Pancreas (tissue), 10 donors: ENCODE measurements at regions not wholly inside any gene's neighbourhood (a gene's known extent, or its start where the extent isn't known, plus 50 kb on each side); places are given as distances from the start of the nearest gene placed in this dataset.

ENCODE experiments used
- ATAC-seq, 4 donors: fragments of 200-7000 bp; cut with Tn5 transposase; one replicate each; pipeline versions ENCODE4 v1.8.0 to v1.9.1; 2020; ENCODE audit warnings: mild to moderate bottlenecking in 4 of 4, moderate library complexity in 4 of 4
- DNase-seq, 6 donors: peaks; one replicate each; pipeline ENCODE4 v3.0.0-alpha.2; 2020
- FAIRE-seq: peaks from 2 replicates; lab custom pipeline; 2012; peaks lifted over from hg19 to GRCh38; lab: Jason Lieb, UNC
- H3K27ac ChIP-seq, 4 donors: fragments of 200-600 bp; sonication (generic); 1 replicate in 3 of 4; 2 replicates in 1 of 4; pipeline versions ENCODE4 v1.5.0 to v1.8.0; 2020
- H3K27me3 ChIP-seq, 4 donors: fragments of 200-600 bp; one replicate each; pipeline ENCODE4 v1.8.0; 2021
- H3K36me3 ChIP-seq, 3 donors: fragments of 200-600 bp; sonication (generic) in 1 of 3; one replicate each; pipeline versions ENCODE4 v1.5.0 to v1.8.0; 2020 to 2021
- H3K4me1 ChIP-seq, 3 donors: fragments of 200-600 bp; one replicate each; pipeline ENCODE4 v1.8.0; 2021
- H3K4me3 ChIP-seq, 4 donors: fragments of 200-600 bp; sonication (generic) in 2 of 4; one replicate each; pipeline versions ENCODE4 v1.5.0 to v1.8.0; 2020 to 2021
- H3K9me3 ChIP-seq, 4 donors: fragments of 200-600 bp; one replicate each; pipeline ENCODE4 v1.8.0; 2021
- WGBS, 2 donors: extraction: QIAGEN DNeasy Blood & Tissue Kit; methylation state at CpG; one replicate each; pipeline ENCODE4 v1.1.7; 2013; 5-methylcytosine and 5-hydroxymethylcytosine counted together
- intact Hi-C, 3 donors: fragments of 100-400 bp; cut with DNase I; formaldehyde crosslinking; loops; one replicate each; pipeline versions ENCODE4 v1.11.1 to v1.14.2; 2022
- TF ChIP-seq, protein P1 (sequence below), 4 donors: fragments of 200-600 bp; sonication (generic) in 3 of 4; IDR thresholded peaks; one replicate each; pipeline versions ENCODE4 v1.5.0 to v1.8.0; 2021; ENCODE audit warnings: antibody characterized with exemption in 4 of 4
- donor health status: healthy with polysubstance abuse.
- donor health status: DM: no; HTN: no; CAD: no; lungs with moderate emphysema.
- donor health status: DM: no; HTN: no; CAD: no.
- donor health status: control.
- donor health status: control.
- donor health status: Bipolar disorder and iron deficiency.
- donor health status: DM: yes; HTN: yes; CAD: no.
- donor health status: DM: no; HTN: no; CAD: no.
- donor health status: DM: no; HTN: no; CAD: no.
- donor health status: DM: yes; HTN: yes; CAD: no.

DNA sequence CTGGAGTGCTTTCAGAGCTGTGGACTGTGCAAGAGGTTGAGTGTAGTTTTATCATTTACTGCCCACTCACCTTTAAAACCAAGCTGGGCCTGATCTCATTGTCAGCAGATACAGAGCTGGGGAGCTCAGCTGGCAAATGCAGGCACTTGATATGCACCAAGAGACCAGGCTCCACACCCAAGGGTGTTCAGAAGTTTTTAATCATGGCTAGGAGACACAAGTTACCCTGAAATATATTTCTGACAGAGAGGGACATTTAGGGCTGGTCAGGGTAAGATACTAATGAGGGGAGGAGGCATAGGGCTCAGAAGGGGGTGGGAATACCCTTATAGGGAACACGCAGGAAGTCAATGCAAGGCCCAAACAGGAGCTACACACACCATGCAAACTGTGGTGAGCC, 153.7 kb downstream of the ELAVL4 start:
- Histone ChIP-seq H3K27ac (no peak overlapping the region), H3K4me3 (no peak overlapping the region), H3K27me3 (no peaks in the 10 kb centered on the region), H3K9me3 (no peaks in the 10 kb centered on the region), H3K4me1 (no peaks in the 10 kb centered on the region), H3K36me3 (no peaks in the 10 kb centered on the region)
- FAIRE-seq (no peak), ATAC-seq (peak in 2 of 4 donors; percentile 45 to 49), DNase-seq (no peak)
- 63 to 68% methylated on average over 1 of the region's 1 CpG for WGBS, 2 donors
- TF ChIP-seq, protein P1, sequence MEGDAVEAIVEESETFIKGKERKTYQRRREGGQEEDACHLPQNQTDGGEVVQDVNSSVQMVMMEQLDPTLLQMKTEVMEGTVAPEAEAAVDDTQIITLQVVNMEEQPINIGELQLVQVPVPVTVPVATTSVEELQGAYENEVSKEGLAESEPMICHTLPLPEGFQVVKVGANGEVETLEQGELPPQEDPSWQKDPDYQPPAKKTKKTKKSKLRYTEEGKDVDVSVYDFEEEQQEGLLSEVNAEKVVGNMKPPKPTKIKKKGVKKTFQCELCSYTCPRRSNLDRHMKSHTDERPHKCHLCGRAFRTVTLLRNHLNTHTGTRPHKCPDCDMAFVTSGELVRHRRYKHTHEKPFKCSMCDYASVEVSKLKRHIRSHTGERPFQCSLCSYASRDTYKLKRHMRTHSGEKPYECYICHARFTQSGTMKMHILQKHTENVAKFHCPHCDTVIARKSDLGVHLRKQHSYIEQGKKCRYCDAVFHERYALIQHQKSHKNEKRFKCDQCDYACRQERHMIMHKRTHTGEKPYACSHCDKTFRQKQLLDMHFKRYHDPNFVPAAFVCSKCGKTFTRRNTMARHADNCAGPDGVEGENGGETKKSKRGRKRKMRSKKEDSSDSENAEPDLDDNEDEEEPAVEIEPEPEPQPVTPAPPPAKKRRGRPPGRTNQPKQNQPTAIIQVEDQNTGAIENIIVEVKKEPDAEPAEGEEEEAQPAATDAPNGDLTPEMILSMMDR (IDR thresholded peaks at IDR 0.05), result no peak
- intact Hi-C loops, result no loop called here

DNA sequence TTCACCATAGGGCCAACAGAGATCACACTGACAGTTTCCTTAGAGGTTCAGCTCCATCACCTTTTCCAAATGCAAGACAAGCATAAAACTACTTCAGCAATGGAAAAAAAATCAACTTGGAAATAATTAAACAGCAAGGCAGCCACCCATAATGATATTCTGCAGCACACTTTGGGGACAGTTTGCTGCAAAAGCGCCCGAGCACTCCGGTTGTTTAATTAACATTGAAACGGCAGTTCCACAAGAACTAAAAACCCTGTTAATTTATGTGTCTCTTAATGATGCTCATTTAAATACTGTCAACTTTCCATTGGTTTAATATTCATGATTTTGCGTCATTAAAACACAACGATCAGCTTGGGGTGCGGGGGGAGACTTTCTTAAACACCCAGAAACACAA, 153.2 kb downstream of the ELAVL4 start:
- no peaks in the 10 kb centered on the region for H3K9me3 ChIP-seq
- H3K27me3 ChIP-seq, result no peaks in the 10 kb centered on the region
- no peak for DNase-seq
- TF ChIP-seq, protein P1 (IDR thresholded peaks at IDR 0.05), result no peak
- no peaks in the 10 kb centered on the region for H3K36me3 ChIP-seq
- 74 to 88% methylated on average over 7 of the region's 7 CpGs for WGBS, 2 donors
- H3K27ac ChIP-seq, result no peak overlapping the region
- no peak overlapping the region for H3K4me3 ChIP-seq
- FAIRE-seq, result no peak
- ATAC-seq, result no peak
- intact Hi-C loops, result no loop called here
- H3K4me1 ChIP-seq, result no peaks in the 10 kb centered on the region

DNA sequence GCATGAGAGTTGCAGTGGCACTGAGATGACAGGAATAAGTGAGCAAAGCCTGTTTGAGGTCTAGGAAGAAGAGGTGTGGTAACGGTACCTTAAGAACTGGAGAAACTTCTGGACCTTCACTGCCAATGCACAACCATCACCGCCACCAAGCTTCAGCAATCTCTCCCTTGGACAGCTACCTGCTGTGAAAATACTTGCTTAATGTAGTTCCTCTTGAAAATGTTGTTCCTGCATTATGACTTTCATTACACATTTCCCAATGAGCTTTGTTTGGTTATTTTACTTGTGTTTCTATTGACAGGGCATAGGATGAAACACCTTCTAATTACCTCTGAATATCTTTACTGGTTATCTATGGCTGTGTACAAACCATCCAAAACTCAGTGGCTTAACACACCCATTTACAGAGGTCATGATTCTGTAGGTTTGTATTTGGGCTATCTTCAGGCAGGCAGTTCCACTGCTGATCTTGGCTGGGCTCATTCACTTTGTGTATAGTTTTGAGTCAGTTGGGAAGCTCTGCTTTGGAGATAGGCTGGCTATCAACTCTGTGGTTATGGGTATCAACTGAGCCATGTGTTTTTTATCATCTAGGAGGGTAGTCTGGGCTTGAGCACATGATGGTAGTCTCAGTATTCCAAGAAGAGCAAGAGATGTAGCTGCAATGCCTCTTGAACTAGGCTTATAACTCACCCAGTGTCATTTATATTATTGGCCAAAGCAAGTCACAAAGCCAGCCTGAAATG, 149.4 kb downstream of the ELAVL4 start:
- Histone ChIP-seq H3K27ac (no peak overlapping the region), H3K4me3 (no peak overlapping the region), H3K9me3 (no peaks in the 10 kb centered on the region), H3K4me1 (no peaks in the 10 kb centered on the region), H3K27me3 (no peaks in the 10 kb centered on the region), H3K36me3 (no peaks in the 10 kb centered on the region)
- no peak for ATAC-seq
- WGBS, 2 donors, result 60 to 83% methylated on average over 2 of the region's 2 CpGs
- no peak for DNase-seq
- FAIRE-seq, result no peak
- intact Hi-C loops, result no loop called here
- TF ChIP-seq, protein P1 (IDR thresholded peaks at IDR 0.05), result no peak

DNA sequence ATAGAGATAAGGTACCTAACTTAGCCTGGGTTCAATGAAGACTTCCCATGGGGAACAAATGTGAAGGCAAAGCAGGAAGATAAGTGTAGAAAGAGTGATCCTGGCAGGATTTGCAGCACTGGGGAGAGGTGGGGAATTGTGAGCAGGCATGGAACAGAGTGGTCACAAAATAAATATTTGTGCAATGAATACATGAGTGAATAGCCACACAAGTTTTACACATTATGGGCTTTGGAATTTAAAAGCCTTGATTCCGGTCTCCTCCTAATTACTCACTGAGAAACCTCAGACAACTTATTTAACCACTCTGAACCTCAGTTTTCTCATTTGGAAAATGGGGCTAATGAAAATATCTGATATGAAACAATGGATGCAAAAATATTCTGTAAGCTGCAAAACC, 148.3 kb downstream of the ELAVL4 start:
- Histone ChIP-seq H3K36me3 (no peaks in the 10 kb centered on the region), H3K4me3 (no peak overlapping the region), H3K9me3 (no peaks in the 10 kb centered on the region), H3K27me3 (no peaks in the 10 kb centered on the region), H3K27ac (no peak overlapping the region), H3K4me1 (no peaks in the 10 kb centered on the region)
- FAIRE-seq (no peak), DNase-seq (no peak), ATAC-seq (no peak)
- intact Hi-C loops, result no loop called here
- TF ChIP-seq, protein P1 (IDR thresholded peaks at IDR 0.05), result no peak
- WGBS, 2 donors, result 58 to 71% methylated on average over 1 of the region's 1 CpG
